ENCODE measurements at regions not wholly inside any gene's neighbourhood (a gene's known extent, or its start where the extent isn't known, plus 50 kb on each side); places are given as distances from the start of the nearest gene placed in this dataset.

DNA sequence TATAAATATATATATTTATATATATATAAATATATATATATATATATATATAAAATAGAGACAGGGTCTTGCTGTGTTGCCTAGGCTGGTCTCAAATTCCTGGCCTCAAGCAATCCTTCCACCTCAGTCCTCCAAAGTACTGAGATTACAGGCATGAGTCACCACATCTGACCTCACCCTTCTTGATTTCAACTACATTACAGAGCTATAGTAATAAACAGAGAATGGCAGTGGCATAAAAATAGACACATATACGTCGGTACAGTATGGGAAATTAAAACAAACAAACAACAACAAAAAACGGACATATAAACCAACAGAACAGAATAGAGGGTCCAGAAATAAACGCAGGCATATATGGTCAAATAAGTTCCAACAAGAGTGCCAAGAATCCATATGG, 77.6 kb upstream of the PPP1R3A start:
- TF ChIP-seq POLR2A (IDR thresholded peaks at IDR 0.05) = no peak
- TF ChIP-seq, protein P1, sequence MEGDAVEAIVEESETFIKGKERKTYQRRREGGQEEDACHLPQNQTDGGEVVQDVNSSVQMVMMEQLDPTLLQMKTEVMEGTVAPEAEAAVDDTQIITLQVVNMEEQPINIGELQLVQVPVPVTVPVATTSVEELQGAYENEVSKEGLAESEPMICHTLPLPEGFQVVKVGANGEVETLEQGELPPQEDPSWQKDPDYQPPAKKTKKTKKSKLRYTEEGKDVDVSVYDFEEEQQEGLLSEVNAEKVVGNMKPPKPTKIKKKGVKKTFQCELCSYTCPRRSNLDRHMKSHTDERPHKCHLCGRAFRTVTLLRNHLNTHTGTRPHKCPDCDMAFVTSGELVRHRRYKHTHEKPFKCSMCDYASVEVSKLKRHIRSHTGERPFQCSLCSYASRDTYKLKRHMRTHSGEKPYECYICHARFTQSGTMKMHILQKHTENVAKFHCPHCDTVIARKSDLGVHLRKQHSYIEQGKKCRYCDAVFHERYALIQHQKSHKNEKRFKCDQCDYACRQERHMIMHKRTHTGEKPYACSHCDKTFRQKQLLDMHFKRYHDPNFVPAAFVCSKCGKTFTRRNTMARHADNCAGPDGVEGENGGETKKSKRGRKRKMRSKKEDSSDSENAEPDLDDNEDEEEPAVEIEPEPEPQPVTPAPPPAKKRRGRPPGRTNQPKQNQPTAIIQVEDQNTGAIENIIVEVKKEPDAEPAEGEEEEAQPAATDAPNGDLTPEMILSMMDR (IDR thresholded peaks at IDR 0.05) = no peak
